Gastrocnemius medialis (tissue), 4 donors: ENCODE measurements at regions not wholly inside any gene's neighbourhood (a gene's known extent, or its start where the extent isn't known, plus 50 kb on each side); places are given as distances from the start of the nearest gene placed in this dataset.

Experiments used
- ATAC-seq, 2 donors: fragments of 150-250 bp; one replicate each; pipeline ENCODE4 v1.9.1; 2016
- DNase-seq, 2 donors: peaks; one replicate each; pipeline ENCODE4 v3.0.0-alpha.2; 2019
- H3K27ac ChIP-seq, 4 donors: fragments of 200-600 bp; sonication (generic); 1 replicate in 1 of 4; 2 replicates in 3 of 4; pipeline ENCODE4 v1.5.1; 2016 to 2018; ENCODE audit warnings: mild to moderate bottlenecking in 2 of 4, moderate library complexity in 1 of 4
- H3K27me3 ChIP-seq, 3 donors: fragments of 200-600 bp; sonication (generic) in 2 of 3; 1 replicate in 1 of 3; 2 replicates in 2 of 3; pipeline versions ENCODE4 v1.5.1 to v1.6.0; 2016 to 2019; ENCODE audit warnings: mild to moderate bottlenecking in 1 of 3, moderate library complexity in 1 of 3
- H3K36me3 ChIP-seq, 2 donors: fragments of 200-600 bp; sonication (generic) in 1 of 2; one replicate each; pipeline ENCODE4 v1.5.1; 2017 to 2018
- H3K4me1 ChIP-seq, 2 donors: fragments of 200-600 bp; sonication (generic) in 1 of 2; one replicate each; pipeline ENCODE4 v1.5.1; 2016 to 2017; ENCODE audit warnings: mild to moderate bottlenecking in 2 of 2
- H3K4me3 ChIP-seq, 4 donors: fragments of 200-600 bp; sonication (generic) in 3 of 4; 1 replicate in 1 of 4; 2 replicates in 3 of 4; pipeline ENCODE4 v1.5.1; 2016 to 2019; ENCODE audit warnings: mild to moderate bottlenecking in 2 of 4
- H3K9me3 ChIP-seq, 3 donors: fragments of 200-600 bp; sonication (generic) in 2 of 3; 1 replicate in 1 of 3; 2 replicates in 2 of 3; pipeline ENCODE4 v1.5.1; 2016 to 2019
- POLR2A ChIP-seq, 2 donors: fragments of 450-650 bp; IDR thresholded peaks; one replicate each; pipeline ENCODE4 v1.6.1; 2017; ENCODE audit warnings: antibody characterized with exemption in 2 of 2, mild to moderate bottlenecking in 2 of 2, moderate library complexity in 2 of 2
- in situ Hi-C, 4 donors: fragments of 200-750 bp; cut with MboI; loops; one replicate each; pipeline versions ENCODE4 v1.15.0 to v1.8.0; 2017; ENCODE audit warnings: low sequenced_read_pairs in 4 of 4
- intact Hi-C: fragments of 100-400 bp; cut with DNase I; formaldehyde crosslinking; loops from one replicate; pipeline ENCODE4 v1.15.1; 2023; ENCODE audit warnings: low total_unique reads
- TF ChIP-seq, protein P1 (sequence below), 5 experiments: fragments of 450-650 bp in 3 of 5; fragments of 200-600 bp in 2 of 5; sonication (generic) in 2 of 5; IDR thresholded peaks in 4 of 5; conservative IDR thresholded peaks in 1 of 5; 1 replicate in 4 of 5; 2 replicates in 1 of 5; pipeline ENCODE4 v1.5.1; 2016 to 2019; ENCODE audit warnings: antibody characterized with exemption in 5 of 5, mild to moderate bottlenecking in 3 of 5, moderate library complexity in 3 of 5

DNA sequence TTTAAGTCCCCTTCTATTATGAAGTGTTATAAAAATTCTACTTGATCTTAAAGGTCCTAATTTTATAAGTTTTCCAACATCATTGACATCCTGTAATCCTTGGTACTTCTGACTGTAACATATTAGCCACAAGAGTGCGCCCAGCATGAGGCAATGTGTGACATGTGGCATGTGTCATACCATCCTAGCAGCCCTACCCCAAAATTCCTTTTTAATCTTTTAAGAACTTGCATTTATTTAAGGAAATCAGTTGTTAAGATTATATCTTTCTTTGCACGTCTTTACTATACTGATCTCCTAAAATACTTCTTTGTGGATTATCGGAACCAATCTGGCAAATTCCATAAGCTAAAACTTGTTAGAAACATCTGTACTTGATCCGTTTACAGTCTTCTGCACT, 167.1 kb upstream of the SLC24A3 start:
- no peak for DNase-seq
- no peaks in the 10 kb centered on the region for H3K36me3 ChIP-seq
- no peak overlapping the region for H3K4me3 ChIP-seq
- in situ Hi-C loops: loop anchor here in 1 of 4 donors (25.0 kb wide), 1 partner anchor 92 kb away; no protein-coding TSS in a partner anchor
- peaks cover 6 to 15% of the 10 kb centered on the region in 2 donors for H3K4me1 ChIP-seq
- H3K27me3 ChIP-seq: no peaks in the 10 kb centered on the region
- no peak overlapping the region for H3K27ac ChIP-seq
- no peak for ATAC-seq
- TF ChIP-seq, protein P1, sequence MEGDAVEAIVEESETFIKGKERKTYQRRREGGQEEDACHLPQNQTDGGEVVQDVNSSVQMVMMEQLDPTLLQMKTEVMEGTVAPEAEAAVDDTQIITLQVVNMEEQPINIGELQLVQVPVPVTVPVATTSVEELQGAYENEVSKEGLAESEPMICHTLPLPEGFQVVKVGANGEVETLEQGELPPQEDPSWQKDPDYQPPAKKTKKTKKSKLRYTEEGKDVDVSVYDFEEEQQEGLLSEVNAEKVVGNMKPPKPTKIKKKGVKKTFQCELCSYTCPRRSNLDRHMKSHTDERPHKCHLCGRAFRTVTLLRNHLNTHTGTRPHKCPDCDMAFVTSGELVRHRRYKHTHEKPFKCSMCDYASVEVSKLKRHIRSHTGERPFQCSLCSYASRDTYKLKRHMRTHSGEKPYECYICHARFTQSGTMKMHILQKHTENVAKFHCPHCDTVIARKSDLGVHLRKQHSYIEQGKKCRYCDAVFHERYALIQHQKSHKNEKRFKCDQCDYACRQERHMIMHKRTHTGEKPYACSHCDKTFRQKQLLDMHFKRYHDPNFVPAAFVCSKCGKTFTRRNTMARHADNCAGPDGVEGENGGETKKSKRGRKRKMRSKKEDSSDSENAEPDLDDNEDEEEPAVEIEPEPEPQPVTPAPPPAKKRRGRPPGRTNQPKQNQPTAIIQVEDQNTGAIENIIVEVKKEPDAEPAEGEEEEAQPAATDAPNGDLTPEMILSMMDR (IDR thresholded peaks at IDR 0.05 in 4 of 5, conservative IDR thresholded peaks at IDR 0.05 in 1 of 5): no peak
- no peak for TF ChIP-seq POLR2A (IDR thresholded peaks at IDR 0.05)
- H3K9me3 ChIP-seq: no peaks in the 10 kb centered on the region
- intact Hi-C loops: no loop called here

DNA sequence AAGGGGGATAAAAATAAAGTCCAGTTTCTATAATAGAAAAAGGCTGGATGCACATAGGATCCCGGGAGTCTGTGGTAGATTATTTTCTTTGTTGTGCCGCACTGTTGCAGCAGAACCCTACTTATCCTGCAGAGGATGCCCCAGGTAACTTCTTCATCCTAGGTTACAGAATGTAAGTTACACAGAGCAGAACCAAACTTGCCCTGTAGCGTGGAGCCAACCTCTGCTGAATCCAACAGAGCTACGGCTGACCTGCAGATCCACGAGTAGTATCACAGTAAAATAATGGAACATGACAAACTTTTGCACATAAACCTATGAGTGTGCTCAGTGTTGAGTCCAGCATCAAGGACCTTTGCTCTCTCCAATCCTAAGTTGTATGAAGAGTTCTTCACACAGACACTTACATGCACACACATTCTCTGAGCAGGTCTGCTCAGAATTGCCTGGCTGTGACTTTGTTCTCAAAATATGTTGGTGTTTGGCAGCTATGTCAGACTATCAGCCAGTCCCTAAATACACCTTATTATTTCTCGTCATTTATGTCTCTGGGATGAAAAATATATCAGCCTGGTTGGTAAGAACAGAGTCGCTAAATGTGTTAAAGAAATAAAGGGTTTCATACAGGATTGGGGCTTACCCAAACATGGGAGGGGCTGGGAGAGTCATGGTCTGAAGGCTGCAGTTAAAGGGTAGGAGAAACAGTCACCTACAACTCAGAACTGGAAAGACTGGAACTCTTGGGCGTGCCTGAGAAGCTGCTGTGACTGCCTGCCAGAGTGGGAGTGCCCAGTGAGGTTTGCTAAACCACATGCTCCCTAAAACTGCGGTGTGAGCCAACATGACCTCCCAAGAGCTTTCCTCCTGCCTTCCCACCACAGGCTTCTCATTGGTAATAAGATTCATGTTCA, 165.1 kb upstream of the SLC24A3 start:
- no peak for TF ChIP-seq POLR2A (IDR thresholded peaks at IDR 0.05)
- TF ChIP-seq, protein P1 (IDR thresholded peaks at IDR 0.05 in 4 of 5, conservative IDR thresholded peaks at IDR 0.05 in 1 of 5): no peak
- Histone ChIP-seq H3K4me1 (peaks cover 6 to 15% of the 10 kb centered on the region in 2 donors), H3K27ac (no peak overlapping the region), H3K4me3 (no peak overlapping the region), H3K27me3 (no peaks in the 10 kb centered on the region), H3K36me3 (no peaks in the 10 kb centered on the region), H3K9me3 (no peaks in the 10 kb centered on the region)
- in situ Hi-C loops: loop anchor here in 1 of 4 donors (25.0 kb wide), 1 partner anchor 90 kb away; no protein-coding TSS in a partner anchor
- intact Hi-C loops: no loop called here
- DNase-seq: peak in 1 of 2 donors; percentile 44
- ATAC-seq: peak in 1 of 2 donors; percentile 42

DNA sequence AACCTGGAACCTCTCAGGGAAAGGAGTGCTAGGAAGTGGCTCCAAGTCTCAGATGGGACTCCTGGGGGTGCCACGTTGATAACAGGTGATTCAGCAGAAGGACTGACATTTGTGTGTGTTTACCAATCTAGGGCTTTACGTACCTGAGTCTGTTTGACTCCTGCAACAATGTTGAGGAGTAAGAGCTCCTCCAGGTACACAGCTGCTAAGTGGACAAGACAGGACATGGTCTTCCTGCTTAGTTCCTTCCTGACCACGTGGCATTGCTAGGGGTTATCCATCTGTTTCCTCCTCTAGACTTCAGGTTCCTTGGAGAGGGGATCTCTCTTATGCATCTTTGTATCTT, 164.5 kb upstream of the SLC24A3 start:
- ATAC-seq: no peak
- in situ Hi-C loops: loop anchor here in 1 of 4 donors (25.0 kb wide), 1 partner anchor 89 kb away; no protein-coding TSS in a partner anchor
- no peak overlapping the region for H3K4me3 ChIP-seq
- no peaks in the 10 kb centered on the region for H3K9me3 ChIP-seq
- H3K27ac ChIP-seq: no peak overlapping the region
- TF ChIP-seq, protein P1 (IDR thresholded peaks at IDR 0.05 in 4 of 5, conservative IDR thresholded peaks at IDR 0.05 in 1 of 5): no peak
- no peak for TF ChIP-seq POLR2A (IDR thresholded peaks at IDR 0.05)
- intact Hi-C loops: no loop called here
- H3K27me3 ChIP-seq: no peaks in the 10 kb centered on the region
- no peaks in the 10 kb centered on the region for H3K36me3 ChIP-seq
- DNase-seq: no peak
- H3K4me1 ChIP-seq: peaks cover 6 to 15% of the 10 kb centered on the region in 2 donors

DNA sequence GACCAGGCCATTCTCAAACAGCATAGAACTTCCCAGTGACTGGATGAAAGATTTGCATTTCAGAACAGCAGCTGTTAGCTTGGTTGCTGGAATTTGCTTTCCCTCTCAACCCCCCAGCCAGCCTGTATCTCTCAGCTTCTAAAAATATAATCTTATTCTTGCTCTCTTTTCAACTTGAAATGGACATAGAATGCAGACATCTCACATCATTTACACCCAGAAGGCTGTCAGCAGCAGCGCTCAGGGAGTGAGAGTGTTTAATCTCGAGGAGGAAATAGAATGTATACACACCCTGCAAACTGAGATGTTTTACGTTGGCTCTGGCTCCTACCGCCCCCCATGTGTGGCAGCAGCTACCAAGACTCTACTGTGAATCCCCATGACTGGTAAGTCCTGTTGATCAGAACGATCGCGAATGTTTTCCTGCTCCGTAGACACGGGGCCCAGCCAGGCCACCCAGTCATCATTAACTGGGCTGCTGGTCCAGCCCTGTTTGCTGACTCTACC, 163.4 kb upstream of the SLC24A3 start:
- in situ Hi-C loops: loop anchor here in 1 of 4 donors (25.0 kb wide), 1 partner anchor 88 kb away; no protein-coding TSS in a partner anchor
- H3K27me3 ChIP-seq: no peaks in the 10 kb centered on the region
- H3K27ac ChIP-seq: peak overlapping the region in 3 of 4 donors; percentile 15 to 57 (median 45)
- no peaks in the 10 kb centered on the region for H3K9me3 ChIP-seq
- ATAC-seq: no peak
- H3K4me3 ChIP-seq: peak overlapping the region in 1 of 4 donors; percentile 22
- no peak for TF ChIP-seq POLR2A (IDR thresholded peaks at IDR 0.05)
- TF ChIP-seq, protein P1 (IDR thresholded peaks at IDR 0.05 in 4 of 5, conservative IDR thresholded peaks at IDR 0.05 in 1 of 5): no peak
- peaks cover 6 to 15% of the 10 kb centered on the region in 2 donors for H3K4me1 ChIP-seq
- DNase-seq: no peak
- no peaks in the 10 kb centered on the region for H3K36me3 ChIP-seq
- intact Hi-C loops: no loop called here
